Neural cell (in vitro differentiated cells): ENCODE measurements at regions not wholly inside any gene's neighbourhood (a gene's known extent, or its start where the extent isn't known, plus 50 kb on each side); places are given as distances from the start of the nearest gene placed in this dataset.

Experiments
- H2AFZ ChIP-seq: fragments of 200-600, 300-800 bp; sonication (generic), shearing (Covaris generic); 2 replicates; pipeline ENCODE4 v1.6.0; 2014; ENCODE audit warnings: low read depth, mild to moderate bottlenecking, antibody characterized with exemption, low read length, moderate library complexity
- H3F3A ChIP-seq: fragments of 200-600 bp; shearing (Covaris generic); 2 replicates; pipeline ENCODE4 v1.6.1; 2016; ENCODE audit warnings: mild to moderate bottlenecking, moderate library complexity, mixed read lengths, antibody characterized with exemption, low read length; ENCODE audit not compliant: insufficient read depth, poor library complexity, severe bottlenecking
- H3K27ac ChIP-seq: fragments of 200-600, 300-800 bp; sonication (generic), shearing (Covaris generic); 2 replicates; pipeline ENCODE4 v1.5.1; 2014; ENCODE audit warnings: mild to moderate bottlenecking, low read length, moderate library complexity
- H3K27me3 ChIP-seq: fragments of 300-800, 200-600 bp; sonication (generic), shearing (Covaris generic); 2 replicates; pipeline ENCODE4 v1.6.0; 2014; ENCODE audit warnings: mild to moderate bottlenecking, low read depth, low read length, moderate library complexity; ENCODE audit not compliant: insufficient read depth
- H3K36me3 ChIP-seq: fragments of 300-800, 200-600 bp; sonication (generic), shearing (Covaris generic); 2 replicates; pipeline ENCODE4 v1.5.1; 2014; ENCODE audit warnings: mild to moderate bottlenecking, antibody characterized with exemption, low read length, moderate library complexity; ENCODE audit not compliant: insufficient read depth
- H3K4me2 ChIP-seq: fragments of 300-800, 200-600 bp; sonication (generic), shearing (Covaris generic); 2 replicates; pipeline ENCODE4 v1.6.0; 2014; ENCODE audit warnings: mild to moderate bottlenecking, low read length
- H3K4me3 ChIP-seq: fragments of 300-800, 200-600 bp; sonication (generic), shearing (Covaris generic); 2 replicates; pipeline ENCODE4 v1.5.1; 2014; ENCODE audit warnings: mild to moderate bottlenecking, low read length, moderate library complexity
- H3K79me2 ChIP-seq: fragments of 200-600 bp; shearing (Covaris generic); replicated peaks from 2 replicates; pipeline ENCODE4 v1.6.0; 2014; ENCODE audit warnings: mild to moderate bottlenecking, low read length, moderate library complexity; ENCODE audit not compliant: insufficient read depth
- H3K9ac ChIP-seq: fragments of 300-800, 200-600 bp; sonication (generic), shearing (Covaris generic); 2 replicates; pipeline ENCODE4 v1.6.1; 2016; ENCODE audit warnings: mild to moderate bottlenecking, low read length, mixed read lengths
- H3K9me2 ChIP-seq: fragments of 200-600 bp; shearing (Covaris generic); 2 replicates; pipeline ENCODE4 v1.6.1; 2016; ENCODE audit warnings: mild to moderate bottlenecking, low read length, mixed read lengths; ENCODE audit not compliant: insufficient read depth
- H3K9me3 ChIP-seq: fragments of 200-600, 300-800 bp; sonication (generic), shearing (Covaris generic); 2 replicates; pipeline ENCODE4 v1.6.1; 2016; ENCODE audit warnings: mild to moderate bottlenecking, mixed run types, low read length, moderate library complexity, mixed read lengths
- H4K20me1 ChIP-seq: fragments of 200-600 bp; shearing (Covaris generic); 2 replicates; pipeline ENCODE4 v1.6.1; 2016; ENCODE audit warnings: mild to moderate bottlenecking, mixed run types; ENCODE audit not compliant: insufficient read depth
- EP300 ChIP-seq: fragments of 450-650 bp; conservative IDR thresholded peaks from 2 replicates; pipeline ENCODE4 v1.6.1; 2014; ENCODE audit warnings: antibody characterized with exemption, mild to moderate bottlenecking, moderate library complexity; ENCODE audit not compliant: poor library complexity, severe bottlenecking
- EZH2 ChIP-seq: fragments of 200-600, 300-800 bp; shearing (Covaris generic), sonication (generic); IDR thresholded peaks from 2 replicates; pipeline ENCODE4 v1.6.1; 2014; ENCODE audit warnings: antibody characterized with exemption, low read length, borderline replicate concordance, mild to moderate bottlenecking; ENCODE audit not compliant: insufficient read depth, poor library complexity, severe bottlenecking
- MXI1 ChIP-seq: fragments of 450-650 bp; conservative IDR thresholded peaks from 2 replicates; pipeline ENCODE4 v1.6.1; 2014; ENCODE audit warnings: antibody characterized with exemption, mild to moderate bottlenecking; ENCODE audit not compliant: poor library complexity, severe bottlenecking
- POLR2AphosphoS5 ChIP-seq: IDR thresholded peaks from 2 replicates; pipeline ENCODE4 v1.6.1; 2012
- RAD21 ChIP-seq: fragments of 450-650 bp; conservative IDR thresholded peaks from 2 replicates; pipeline ENCODE4 v1.6.1; 2014; ENCODE audit warnings: antibody characterized with exemption, mild to moderate bottlenecking, moderate library complexity
- SMC3 ChIP-seq: fragments of 450-650 bp; conservative IDR thresholded peaks from 2 replicates; pipeline ENCODE4 v1.6.1; 2014; ENCODE audit warnings: antibody characterized with exemption, mild to moderate bottlenecking, moderate library complexity; ENCODE audit not compliant: poor library complexity
- TAF1 ChIP-seq: IDR thresholded peaks from 2 replicates; pipeline ENCODE4 v1.6.1; 2012; ENCODE audit warnings: low read depth
- TF ChIP-seq, protein P1 (sequence below): fragments of 450-650 bp; IDR thresholded peaks from 2 replicates; pipeline ENCODE4 v1.5.1; 2014; ENCODE audit warnings: antibody characterized with exemption, mild to moderate bottlenecking, moderate library complexity; ENCODE audit not compliant: poor library complexity, severe bottlenecking
- TF ChIP-seq, protein P2 (sequence below): IDR thresholded peaks from 2 replicates; pipeline ENCODE4 v1.6.1; 2012; ENCODE audit warnings: borderline replicate concordance

GRCh38 chr1:115413208-115413607, 75.2 kb upstream of the NGF start:
- Histone ChIP-seq H3K9me3 (no peaks in the 10 kb centered on the region), H2AFZ (no peak overlapping the region), H3K9ac (no peak overlapping the region)

DNA sequence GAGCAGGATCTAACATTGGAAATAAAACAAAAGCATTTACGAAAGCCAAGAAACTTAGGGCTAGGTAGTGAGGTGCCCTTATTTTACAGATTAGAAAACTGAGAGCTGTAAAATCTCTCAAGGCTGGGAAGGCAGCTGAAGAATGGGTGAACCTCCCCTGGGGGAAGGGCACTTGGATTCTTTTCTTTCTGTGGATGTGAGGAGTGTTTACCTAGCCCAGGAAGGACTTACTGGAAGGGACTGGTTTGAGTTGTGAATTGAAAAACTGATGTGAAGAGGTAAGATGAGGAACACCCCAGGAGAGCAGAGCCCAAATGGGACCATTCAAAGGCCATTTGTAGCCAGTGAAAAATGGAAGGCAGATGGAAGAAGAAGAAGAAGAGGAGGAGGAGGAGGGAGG, 74.7 kb upstream of the NGF start:
- no peaks in the 10 kb centered on the region for H3K9me3 ChIP-seq
- H3K9me2 ChIP-seq: no peaks in the 10 kb centered on the region
- H3F3A ChIP-seq: no peaks in the 10 kb centered on the region
- H3K9ac ChIP-seq: no peak overlapping the region
- H3K4me3 ChIP-seq: no peak overlapping the region
- TF ChIP-seq SMC3: no peak
- TF ChIP-seq POLR2AphosphoS5: no peak
- TF ChIP-seq, protein P1, sequence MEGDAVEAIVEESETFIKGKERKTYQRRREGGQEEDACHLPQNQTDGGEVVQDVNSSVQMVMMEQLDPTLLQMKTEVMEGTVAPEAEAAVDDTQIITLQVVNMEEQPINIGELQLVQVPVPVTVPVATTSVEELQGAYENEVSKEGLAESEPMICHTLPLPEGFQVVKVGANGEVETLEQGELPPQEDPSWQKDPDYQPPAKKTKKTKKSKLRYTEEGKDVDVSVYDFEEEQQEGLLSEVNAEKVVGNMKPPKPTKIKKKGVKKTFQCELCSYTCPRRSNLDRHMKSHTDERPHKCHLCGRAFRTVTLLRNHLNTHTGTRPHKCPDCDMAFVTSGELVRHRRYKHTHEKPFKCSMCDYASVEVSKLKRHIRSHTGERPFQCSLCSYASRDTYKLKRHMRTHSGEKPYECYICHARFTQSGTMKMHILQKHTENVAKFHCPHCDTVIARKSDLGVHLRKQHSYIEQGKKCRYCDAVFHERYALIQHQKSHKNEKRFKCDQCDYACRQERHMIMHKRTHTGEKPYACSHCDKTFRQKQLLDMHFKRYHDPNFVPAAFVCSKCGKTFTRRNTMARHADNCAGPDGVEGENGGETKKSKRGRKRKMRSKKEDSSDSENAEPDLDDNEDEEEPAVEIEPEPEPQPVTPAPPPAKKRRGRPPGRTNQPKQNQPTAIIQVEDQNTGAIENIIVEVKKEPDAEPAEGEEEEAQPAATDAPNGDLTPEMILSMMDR: no peak
- TF ChIP-seq TAF1: no peak
- no peak for TF ChIP-seq RAD21
- no peak for TF ChIP-seq EP300
- no peak for TF ChIP-seq EZH2
- TF ChIP-seq, protein P2, sequence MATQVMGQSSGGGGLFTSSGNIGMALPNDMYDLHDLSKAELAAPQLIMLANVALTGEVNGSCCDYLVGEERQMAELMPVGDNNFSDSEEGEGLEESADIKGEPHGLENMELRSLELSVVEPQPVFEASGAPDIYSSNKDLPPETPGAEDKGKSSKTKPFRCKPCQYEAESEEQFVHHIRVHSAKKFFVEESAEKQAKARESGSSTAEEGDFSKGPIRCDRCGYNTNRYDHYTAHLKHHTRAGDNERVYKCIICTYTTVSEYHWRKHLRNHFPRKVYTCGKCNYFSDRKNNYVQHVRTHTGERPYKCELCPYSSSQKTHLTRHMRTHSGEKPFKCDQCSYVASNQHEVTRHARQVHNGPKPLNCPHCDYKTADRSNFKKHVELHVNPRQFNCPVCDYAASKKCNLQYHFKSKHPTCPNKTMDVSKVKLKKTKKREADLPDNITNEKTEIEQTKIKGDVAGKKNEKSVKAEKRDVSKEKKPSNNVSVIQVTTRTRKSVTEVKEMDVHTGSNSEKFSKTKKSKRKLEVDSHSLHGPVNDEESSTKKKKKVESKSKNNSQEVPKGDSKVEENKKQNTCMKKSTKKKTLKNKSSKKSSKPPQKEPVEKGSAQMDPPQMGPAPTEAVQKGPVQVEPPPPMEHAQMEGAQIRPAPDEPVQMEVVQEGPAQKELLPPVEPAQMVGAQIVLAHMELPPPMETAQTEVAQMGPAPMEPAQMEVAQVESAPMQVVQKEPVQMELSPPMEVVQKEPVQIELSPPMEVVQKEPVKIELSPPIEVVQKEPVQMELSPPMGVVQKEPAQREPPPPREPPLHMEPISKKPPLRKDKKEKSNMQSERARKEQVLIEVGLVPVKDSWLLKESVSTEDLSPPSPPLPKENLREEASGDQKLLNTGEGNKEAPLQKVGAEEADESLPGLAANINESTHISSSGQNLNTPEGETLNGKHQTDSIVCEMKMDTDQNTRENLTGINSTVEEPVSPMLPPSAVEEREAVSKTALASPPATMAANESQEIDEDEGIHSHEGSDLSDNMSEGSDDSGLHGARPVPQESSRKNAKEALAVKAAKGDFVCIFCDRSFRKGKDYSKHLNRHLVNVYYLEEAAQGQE: no peak
- TF ChIP-seq MXI1: no peak
- H3K4me2 ChIP-seq: no peak overlapping the region
- H3K27me3 ChIP-seq: no peaks in the 10 kb centered on the region
- H3K36me3 ChIP-seq: no peaks in the 10 kb centered on the region
- no peaks in the 10 kb centered on the region for H4K20me1 ChIP-seq
- H2AFZ ChIP-seq: no peak overlapping the region
- H3K27ac ChIP-seq: no peak overlapping the region
- no peaks in the 10 kb centered on the region for H3K79me2 ChIP-seq

More at GRCh38 chr1:115413208-115413607, 75.2 kb upstream of the NGF start:
- Histone ChIP-seq H3K27me3 (no peaks in the 10 kb centered on the region), H3K27ac (no peak overlapping the region), H3K9me2 (no peaks in the 10 kb centered on the region), H3F3A (no peaks in the 10 kb centered on the region), H3K4me3 (no peak overlapping the region), H3K4me2 (no peak overlapping the region), H4K20me1 (no peaks in the 10 kb centered on the region), H3K36me3 (no peaks in the 10 kb centered on the region), H3K79me2 (no peaks in the 10 kb centered on the region)
- TF ChIP-seq SMC3 (no peak), RAD21 (no peak), TAF1 (no peak), POLR2AphosphoS5 (no peak), MXI1 (no peak), EP300 (no peak), EZH2 (no peak)
- TF ChIP-seq, protein P1: no peak
- TF ChIP-seq, protein P2: no peak
